ENCODE measurements at regions not wholly inside any gene's neighbourhood (a gene's known extent, or its start where the extent isn't known, plus 50 kb on each side); places are given as distances from the start of the nearest gene placed in this dataset.

GRCh38 chr4:156673483-156673882 lies 298.1 kb downstream of the PDGFC start:
- TF ChIP-seq CTCF (conservative IDR thresholded peaks at IDR 0.05) = no peak
- TF ChIP-seq ZFX (IDR thresholded peaks at IDR 0.05) = no peak
